ENCODE measurements at regions not wholly inside any gene's neighbourhood (a gene's known extent, or its start where the extent isn't known, plus 50 kb on each side); places are given as distances from the start of the nearest gene placed in this dataset.
A peak's percentile ranks its signal among the peaks of the same experiment; 100 is the strongest.
"Not testable (repeated sequence)": the region's sequence is repeated elsewhere in the genome, so short reads cannot be mapped to it uniquely, and the experiment has no call there.

GRCh38 chr22:22717664-22718063 lies 73.2 kb downstream of the GGTLC2 start:
- DNase-seq, result no peak

- DNase-seq, result peak; percentile 53
These were observed 75.8 kb downstream of the GGTLC2 start for GRCh38 chr22:22720201-22720723.

- no peak for DNase-seq
These were observed 76.4 kb downstream of the GGTLC2 start for GRCh38 chr22:22720724-22721261.

GRCh38 chr22:22721681-22722354 lies 77.4 kb downstream of the GGTLC2 start:
- peak; percentile 51 for DNase-seq

- peak; percentile 12 for DNase-seq
These were observed 84.0 kb downstream of the GGTLC2 start for GRCh38 chr22:22728382-22728781.

GRCh38 chr22:22730655-22731373 lies 86.4 kb downstream of the GGTLC2 start:
- no peak for DNase-seq

- DNase-seq, result no peak
These were observed 86.9 kb downstream of the GGTLC2 start for GRCh38 chr22:22731374-22731676.

- not testable (repeated sequence) for DNase-seq
These were observed 88.6 kb downstream of the GGTLC2 start for GRCh38 chr22:22733006-22733405.

- no peak for DNase-seq
These were observed 89.5 kb downstream of the GGTLC2 start for GRCh38 chr22:22733881-22734373.

GRCh38 chr22:22734395-22735272 lies 90.2 kb downstream of the GGTLC2 start:
- DNase-seq, result not testable (repeated sequence)

- not testable (repeated sequence) for DNase-seq
These were observed 90.9 kb downstream of the GGTLC2 start for GRCh38 chr22:22735276-22735675.

- no peak for DNase-seq
These were observed 91.5 kb downstream of the GGTLC2 start for GRCh38 chr22:22735695-22736611.

- DNase-seq, result no peak
These were observed 93.2 kb downstream of the GGTLC2 start for GRCh38 chr22:22737590-22737989.

GRCh38 chr22:22738959-22739585 lies 94.7 kb downstream of the GGTLC2 start:
- DNase-seq, result no peak

- DNase-seq, result no peak
These were observed 96.3 kb downstream of the GGTLC2 start for GRCh38 chr22:22740560-22741276.

- no peak for DNase-seq
These were observed 97.4 kb downstream of the GGTLC2 start for GRCh38 chr22:22741843-22742242.

- DNase-seq, result no peak
These were observed 98.2 kb downstream of the GGTLC2 start for GRCh38 chr22:22742641-22743040.

GRCh38 chr22:22743128-22743760 lies 98.8 kb downstream of the GGTLC2 start:
- no peak for DNase-seq

GRCh38 chr22:22744412-22745224 lies 100.2 kb downstream of the GGTLC2 start:
- no peak for DNase-seq

Data from activated CD4-positive, alpha-beta T cell treated with anti-CD3 and anti-CD28 coated beads, Interleukin-2, amount 50 U/mL, for 16 hours (primary cell).